ENCODE measurements at regions not wholly inside any gene's neighbourhood (a gene's known extent, or its start where the extent isn't known, plus 50 kb on each side); places are given as distances from the start of the nearest gene placed in this dataset.

DNA sequence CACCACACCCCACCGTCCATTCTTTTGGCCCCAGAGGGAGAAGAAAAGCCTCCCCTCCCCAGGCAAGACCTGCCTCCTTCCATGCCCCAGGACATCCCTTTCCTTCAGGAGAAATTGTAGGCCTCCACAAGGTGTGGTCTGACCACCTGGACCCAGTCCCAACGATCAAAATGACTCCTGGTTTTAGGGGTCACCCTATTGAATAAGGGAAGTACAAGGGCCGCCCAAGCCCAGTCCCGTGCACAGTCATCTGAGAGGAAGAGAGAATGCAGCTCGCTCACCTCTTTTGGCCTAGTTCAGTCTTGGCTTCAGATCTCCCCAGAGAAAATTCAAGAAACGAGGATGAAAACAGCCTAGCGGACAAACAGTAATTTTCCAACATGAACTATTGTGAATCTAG is 249.1 kb downstream of the UACA start:
- TF ChIP-seq, protein P1, sequence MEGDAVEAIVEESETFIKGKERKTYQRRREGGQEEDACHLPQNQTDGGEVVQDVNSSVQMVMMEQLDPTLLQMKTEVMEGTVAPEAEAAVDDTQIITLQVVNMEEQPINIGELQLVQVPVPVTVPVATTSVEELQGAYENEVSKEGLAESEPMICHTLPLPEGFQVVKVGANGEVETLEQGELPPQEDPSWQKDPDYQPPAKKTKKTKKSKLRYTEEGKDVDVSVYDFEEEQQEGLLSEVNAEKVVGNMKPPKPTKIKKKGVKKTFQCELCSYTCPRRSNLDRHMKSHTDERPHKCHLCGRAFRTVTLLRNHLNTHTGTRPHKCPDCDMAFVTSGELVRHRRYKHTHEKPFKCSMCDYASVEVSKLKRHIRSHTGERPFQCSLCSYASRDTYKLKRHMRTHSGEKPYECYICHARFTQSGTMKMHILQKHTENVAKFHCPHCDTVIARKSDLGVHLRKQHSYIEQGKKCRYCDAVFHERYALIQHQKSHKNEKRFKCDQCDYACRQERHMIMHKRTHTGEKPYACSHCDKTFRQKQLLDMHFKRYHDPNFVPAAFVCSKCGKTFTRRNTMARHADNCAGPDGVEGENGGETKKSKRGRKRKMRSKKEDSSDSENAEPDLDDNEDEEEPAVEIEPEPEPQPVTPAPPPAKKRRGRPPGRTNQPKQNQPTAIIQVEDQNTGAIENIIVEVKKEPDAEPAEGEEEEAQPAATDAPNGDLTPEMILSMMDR (IDR thresholded peaks at IDR 0.05) = no peak
- TF ChIP-seq POLR2AphosphoS5 (IDR thresholded peaks at IDR 0.05) = no peak

Data from stomach (tissue), 4 donors.